HepG2 (cell line): ENCODE measurements at regions not wholly inside any gene's neighbourhood (a gene's known extent, or its start where the extent isn't known, plus 50 kb on each side); places are given as distances from the start of the nearest gene placed in this dataset.
A peak's percentile ranks its signal among the peaks of the same experiment; 100 is the strongest.

Source experiments
- BRCA1 ChIP-seq: sonication (generic); formaldehyde crosslinking; IDR thresholded peaks from 2 replicates; pipeline ENCODE4 v1.4.0; 2020; ENCODE audit warnings: missing genetic modification reagents
- CC2D1A ChIP-seq: sonication (generic); formaldehyde crosslinking; IDR thresholded peaks from 2 replicates; pipeline ENCODE4 v1.8.1; 2023; ENCODE audit warnings: mild to moderate bottlenecking, missing genetic modification reagents
- CEBPZ ChIP-seq: IDR thresholded peaks from 2 replicates; pipeline ENCODE4 v1.6.1; 2012; ENCODE audit warnings: low read length, improper control_type of control experiment
- CTCF ChIP-seq: sonication (generic); formaldehyde crosslinking; IDR thresholded peaks from 2 replicates; pipeline ENCODE4 v1.5.0; 2020; ENCODE audit warnings: mild to moderate bottlenecking, missing genetic modification reagents, moderate library complexity
- MEIS2 ChIP-seq: sonication (generic); formaldehyde crosslinking; IDR thresholded peaks from 2 replicates; pipeline ENCODE4 v1.9.0; 2021; ENCODE audit warnings: mild to moderate bottlenecking, missing genetic modification reagents
- RFXANK ChIP-seq: IDR thresholded peaks from 2 replicates; pipeline ENCODE4 v1.6.1; 2016
- ZBTB37 ChIP-seq: sonication (generic); formaldehyde crosslinking; IDR thresholded peaks from 2 replicates; pipeline ENCODE4 v1.4.0; 2020; ENCODE audit warnings: mild to moderate bottlenecking, missing genetic modification reagents
- ZNF597 ChIP-seq: sonication (generic); formaldehyde crosslinking; IDR thresholded peaks from 2 replicates; pipeline ENCODE4 v1.5.0; 2020; ENCODE audit warnings: missing genetic modification reagents

DNA sequence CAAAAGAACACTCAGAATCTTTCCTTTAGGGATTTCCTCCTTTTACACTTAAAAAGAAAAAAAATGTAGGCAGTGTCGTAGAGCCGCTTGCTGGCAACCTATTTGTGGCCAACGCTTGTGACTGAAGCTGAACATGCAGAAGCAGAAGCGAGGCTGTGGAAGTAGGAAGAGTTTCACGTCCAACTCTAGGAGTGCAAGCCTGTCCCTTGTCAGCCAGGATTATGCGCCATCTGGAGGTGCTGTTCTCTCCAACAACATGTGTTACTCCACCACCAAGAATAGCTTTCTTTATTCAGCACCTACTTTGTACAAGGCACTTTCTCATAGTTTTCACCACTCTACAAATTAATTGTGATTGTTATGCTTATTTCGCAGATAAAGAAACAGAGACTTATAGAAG is 223.2 kb upstream of the LMCD1 start:
- no peak for TF ChIP-seq ZNF597 (CRISPR knock-in tag)
- TF ChIP-seq ZBTB37 (CRISPR knock-in tag), result no peak
- TF ChIP-seq CEBPZ, result no peak
- TF ChIP-seq RFXANK (CRISPR knock-in tag), result no peak
- TF ChIP-seq BRCA1 (CRISPR knock-in tag), result no peak
- peak; percentile 27; the same call in 1 of the 2 replicates for TF ChIP-seq CTCF (CRISPR knock-in tag)
- TF ChIP-seq CC2D1A (CRISPR knock-in tag), result no peak
- TF ChIP-seq MEIS2 (CRISPR knock-in tag), result no peak
